ENCODE measurements at regions not wholly inside any gene's neighbourhood (a gene's known extent, or its start where the extent isn't known, plus 50 kb on each side); places are given as distances from the start of the nearest gene placed in this dataset.

- TF ChIP-seq CTCF (conservative IDR thresholded peaks at IDR 0.05 in 1 of 2, IDR thresholded peaks at IDR 0.05 in 1 of 2; ENCODE audit: low read depth in 1 of 2, low read length in 2 of 2) (no peak), EZH2 (IDR thresholded peaks at IDR 0.05; ENCODE audit: low read length, missing control alignments) (no peak)
- Histone ChIP-seq H3K4me3 (replicated peaks in 1 of 4; ENCODE audit: control extremely low read depth in 1 of 4, insufficient read depth in 1 of 4, low read depth in 3 of 4, low read length in 4 of 4) (no peak overlapping the region), H3K79me2 (ENCODE audit: control insufficient read depth, insufficient read depth, low read length) (no peaks in the 10 kb centered on the region), H3K36me3 (ENCODE audit: control insufficient read depth, insufficient read depth, low read length) (no peaks in the 10 kb centered on the region), H3K4me2 (ENCODE audit: extremely low read depth, insufficient read depth, low read length) (no peak overlapping the region), H3K9me3 (ENCODE audit: control insufficient read depth, insufficient read depth, low read depth, low read length) (no peaks in the 10 kb centered on the region), H2AFZ (ENCODE audit: low read length) (no peak overlapping the region), H3K4me1 (ENCODE audit: control insufficient read depth, extremely low read depth, insufficient read depth, low read length) (no peaks in the 10 kb centered on the region), H4K20me1 (ENCODE audit: control insufficient read depth, extremely low read depth, insufficient read depth, low read length) (no peaks in the 10 kb centered on the region), H3K27ac (ENCODE audit: insufficient read depth, low read length) (no peak overlapping the region), H3K27me3 (ENCODE audit: control insufficient read depth, insufficient read depth, low read length) (no peaks in the 10 kb centered on the region), H3K9ac (ENCODE audit: insufficient read depth, low read length) (no peak overlapping the region)
- DNase-seq (ENCODE audit: low read depth in 2 of 2), result no peak
These were observed 149.0 kb downstream of the CXXC4 start for GRCh38 chr4:104345598-104346242.

GRCh38 chr4:104344342-104344980 is 150.2 kb downstream of the CXXC4 start:
- Histone ChIP-seq H3K9me3 (ENCODE audit: control insufficient read depth, insufficient read depth, low read depth, low read length) (no peaks in the 10 kb centered on the region), H2AFZ (ENCODE audit: low read length) (no peak overlapping the region), H3K4me3 (replicated peaks in 1 of 4; ENCODE audit: control extremely low read depth in 1 of 4, insufficient read depth in 1 of 4, low read depth in 3 of 4, low read length in 4 of 4) (no peak overlapping the region), H3K4me1 (ENCODE audit: control insufficient read depth, extremely low read depth, insufficient read depth, low read length) (no peaks in the 10 kb centered on the region), H3K79me2 (ENCODE audit: control insufficient read depth, insufficient read depth, low read length) (no peaks in the 10 kb centered on the region), H3K4me2 (ENCODE audit: extremely low read depth, insufficient read depth, low read length) (no peak overlapping the region), H4K20me1 (ENCODE audit: control insufficient read depth, extremely low read depth, insufficient read depth, low read length) (no peaks in the 10 kb centered on the region), H3K36me3 (ENCODE audit: control insufficient read depth, insufficient read depth, low read length) (no peaks in the 10 kb centered on the region), H3K9ac (ENCODE audit: insufficient read depth, low read length) (no peak overlapping the region), H3K27ac (ENCODE audit: insufficient read depth, low read length) (no peak overlapping the region), H3K27me3 (ENCODE audit: control insufficient read depth, insufficient read depth, low read length) (no peaks in the 10 kb centered on the region)
- no peak for DNase-seq (ENCODE audit: low read depth in 2 of 2)
- TF ChIP-seq CTCF (conservative IDR thresholded peaks at IDR 0.05 in 1 of 2, IDR thresholded peaks at IDR 0.05 in 1 of 2; ENCODE audit: low read depth in 1 of 2, low read length in 2 of 2), result no peak

GRCh38 chr4:104334410-104334809 is 160.3 kb downstream of the CXXC4 start:
- no peak for TF ChIP-seq CTCF (conservative IDR thresholded peaks at IDR 0.05 in 1 of 2, IDR thresholded peaks at IDR 0.05 in 1 of 2; ENCODE audit: low read depth in 1 of 2, low read length in 2 of 2)
- no peak for TF ChIP-seq EZH2 (IDR thresholded peaks at IDR 0.05; ENCODE audit: low read length, missing control alignments)

More at GRCh38 chr4:104334410-104334809, 160.3 kb downstream of the CXXC4 start:
- Histone ChIP-seq H3K4me2 (ENCODE audit: extremely low read depth, insufficient read depth, low read length) (no peak overlapping the region), H3K79me2 (ENCODE audit: control insufficient read depth, insufficient read depth, low read length) (no peaks in the 10 kb centered on the region), H3K36me3 (ENCODE audit: control insufficient read depth, insufficient read depth, low read length) (no peaks in the 10 kb centered on the region), H2AFZ (ENCODE audit: low read length) (no peak overlapping the region), H4K20me1 (ENCODE audit: control insufficient read depth, extremely low read depth, insufficient read depth, low read length) (no peaks in the 10 kb centered on the region), H3K9me3 (ENCODE audit: control insufficient read depth, insufficient read depth, low read depth, low read length) (no peaks in the 10 kb centered on the region), H3K4me3 (replicated peaks in 1 of 4; ENCODE audit: control extremely low read depth in 1 of 4, insufficient read depth in 1 of 4, low read depth in 3 of 4, low read length in 4 of 4) (no peak overlapping the region), H3K27me3 (ENCODE audit: control insufficient read depth, insufficient read depth, low read length) (no peaks in the 10 kb centered on the region), H3K4me1 (ENCODE audit: control insufficient read depth, extremely low read depth, insufficient read depth, low read length) (no peaks in the 10 kb centered on the region), H3K27ac (ENCODE audit: insufficient read depth, low read length) (no peak overlapping the region), H3K9ac (ENCODE audit: insufficient read depth, low read length) (no peak overlapping the region)
- DNase-seq (ENCODE audit: low read depth in 2 of 2), result no peak
